ENCODE measurements at regions not wholly inside any gene's neighbourhood (a gene's known extent, or its start where the extent isn't known, plus 50 kb on each side); places are given as distances from the start of the nearest gene placed in this dataset.

DNA sequence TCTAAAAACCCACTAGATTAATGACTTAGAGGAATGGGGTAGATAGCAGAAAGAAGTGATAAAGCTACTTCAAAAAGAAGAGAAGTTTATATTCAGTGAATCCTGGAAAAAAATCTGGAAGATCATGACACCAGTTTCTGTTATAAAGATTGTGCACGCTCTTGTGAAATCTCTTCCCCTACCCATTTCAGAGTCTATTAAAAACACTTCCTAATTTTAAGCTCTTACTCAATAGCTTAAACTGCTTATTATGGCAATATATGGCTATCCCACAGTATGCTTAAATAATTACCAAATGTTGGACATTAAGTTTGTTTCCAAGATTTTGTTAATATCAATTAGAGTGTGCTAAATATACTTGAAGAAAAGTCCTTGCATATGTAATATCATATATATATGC, 585.3 kb upstream of the MAN1A1 start:
- TF ChIP-seq CREB1 (CRISPR knock-in tag; IDR thresholded peaks at IDR 0.05; ENCODE audit: low read depth) (no peak), POLR2AphosphoS5 (IDR thresholded peaks at IDR 0.05; ENCODE audit: low read depth) (no peak), JUNB (IDR thresholded peaks at IDR 0.05; ENCODE audit: unreplicated experiment) (no peak)
- TF ChIP-seq, protein P1, sequence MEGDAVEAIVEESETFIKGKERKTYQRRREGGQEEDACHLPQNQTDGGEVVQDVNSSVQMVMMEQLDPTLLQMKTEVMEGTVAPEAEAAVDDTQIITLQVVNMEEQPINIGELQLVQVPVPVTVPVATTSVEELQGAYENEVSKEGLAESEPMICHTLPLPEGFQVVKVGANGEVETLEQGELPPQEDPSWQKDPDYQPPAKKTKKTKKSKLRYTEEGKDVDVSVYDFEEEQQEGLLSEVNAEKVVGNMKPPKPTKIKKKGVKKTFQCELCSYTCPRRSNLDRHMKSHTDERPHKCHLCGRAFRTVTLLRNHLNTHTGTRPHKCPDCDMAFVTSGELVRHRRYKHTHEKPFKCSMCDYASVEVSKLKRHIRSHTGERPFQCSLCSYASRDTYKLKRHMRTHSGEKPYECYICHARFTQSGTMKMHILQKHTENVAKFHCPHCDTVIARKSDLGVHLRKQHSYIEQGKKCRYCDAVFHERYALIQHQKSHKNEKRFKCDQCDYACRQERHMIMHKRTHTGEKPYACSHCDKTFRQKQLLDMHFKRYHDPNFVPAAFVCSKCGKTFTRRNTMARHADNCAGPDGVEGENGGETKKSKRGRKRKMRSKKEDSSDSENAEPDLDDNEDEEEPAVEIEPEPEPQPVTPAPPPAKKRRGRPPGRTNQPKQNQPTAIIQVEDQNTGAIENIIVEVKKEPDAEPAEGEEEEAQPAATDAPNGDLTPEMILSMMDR (conservative IDR thresholded peaks at IDR 0.05; ENCODE audit: low read depth in 2 of 2), result no peak
- TF ChIP-seq, protein P2, sequence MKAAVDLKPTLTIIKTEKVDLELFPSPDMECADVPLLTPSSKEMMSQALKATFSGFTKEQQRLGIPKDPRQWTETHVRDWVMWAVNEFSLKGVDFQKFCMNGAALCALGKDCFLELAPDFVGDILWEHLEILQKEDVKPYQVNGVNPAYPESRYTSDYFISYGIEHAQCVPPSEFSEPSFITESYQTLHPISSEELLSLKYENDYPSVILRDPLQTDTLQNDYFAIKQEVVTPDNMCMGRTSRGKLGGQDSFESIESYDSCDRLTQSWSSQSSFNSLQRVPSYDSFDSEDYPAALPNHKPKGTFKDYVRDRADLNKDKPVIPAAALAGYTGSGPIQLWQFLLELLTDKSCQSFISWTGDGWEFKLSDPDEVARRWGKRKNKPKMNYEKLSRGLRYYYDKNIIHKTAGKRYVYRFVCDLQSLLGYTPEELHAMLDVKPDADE (IDR thresholded peaks at IDR 0.05), result no peak
